ENCODE measurements at regions not wholly inside any gene's neighbourhood (a gene's known extent, or its start where the extent isn't known, plus 50 kb on each side); places are given as distances from the start of the nearest gene placed in this dataset.

- intact Hi-C loops (cut with micrococcal nuclease; ENCODE audit: unreplicated experiment), result no loop called here
- Histone ChIP-seq H3K9me3 (ENCODE audit: control insufficient read depth, insufficient read depth, low read depth, low read length) (no peaks in the 10 kb centered on the region), H3K4me1 (ENCODE audit: control insufficient read depth, insufficient read depth, low read length) (no peaks in the 10 kb centered on the region), H3K36me3 (ENCODE audit: control insufficient read depth, insufficient read depth, low read length) (no peaks in the 10 kb centered on the region), H3K27me3 (ENCODE audit: control insufficient read depth, insufficient read depth, low read length) (peaks cover 5% of the 10 kb centered on the region), H3K27ac (ENCODE audit: low read length) (no peak overlapping the region), H3K4me3 (ENCODE audit: low read depth in 2 of 2, low read length in 2 of 2) (no peak overlapping the region)
- no TSS peak for BruUV-seq (replicated peaks)
- CTCF ChIA-PET, result no interaction called here
- DNase-seq (ENCODE audit: low read depth, low spot score), result no peak
- TF ChIP-seq TCF7L2 (IDR thresholded peaks at IDR 0.05; ENCODE audit: low read depth, low read length) (no peak), CTCF (IDR thresholded peaks at IDR 0.05) (no peak), SIN3A (IDR thresholded peaks at IDR 0.05; ENCODE audit: borderline replicate concordance, insufficient read depth, low read depth, low read length) (no peak), REST (IDR thresholded peaks at IDR 0.05; ENCODE audit: insufficient read depth in 1 of 2, low read depth in 2 of 2, low read length in 1 of 2) (no peak), POLR2AphosphoS5 (IDR thresholded peaks at IDR 0.05; ENCODE audit: low read depth, low read length) (no peak)
- in situ Hi-C loops (cut with HindIII; ENCODE audit: low pct_unique_long_range_greater_than_20kb, low sequenced_read_pairs), result no loop called here
- no peak for ATAC-seq
- POLR2A ChIA-PET, result no interaction called here
These were observed 146.9 kb upstream of the C1orf174 start for GRCh38 chr1:4046836-4047461.

GRCh38 chr1:4047666-4048065, 147.6 kb upstream of the C1orf174 start:
- TF ChIP-seq TCF7L2 (IDR thresholded peaks at IDR 0.05; ENCODE audit: low read depth, low read length) (no peak), CTCF (IDR thresholded peaks at IDR 0.05) (no peak), REST (IDR thresholded peaks at IDR 0.05; ENCODE audit: insufficient read depth in 1 of 2, low read depth in 2 of 2, low read length in 1 of 2) (no peak), POLR2AphosphoS5 (IDR thresholded peaks at IDR 0.05; ENCODE audit: low read depth, low read length) (no peak), SIN3A (IDR thresholded peaks at IDR 0.05; ENCODE audit: borderline replicate concordance, insufficient read depth, low read depth, low read length) (no peak)
- H3K9me3 ChIP-seq (ENCODE audit: control insufficient read depth, insufficient read depth, low read depth, low read length), result no peaks in the 10 kb centered on the region
- intact Hi-C loops (cut with micrococcal nuclease; ENCODE audit: unreplicated experiment), result no loop called here
- ChIA-PET CTCF (no interaction called here), POLR2A (no interaction called here)
- no peaks in the 10 kb centered on the region for H3K36me3 ChIP-seq (ENCODE audit: control insufficient read depth, insufficient read depth, low read length)
- no peak overlapping the region for H3K27ac ChIP-seq (ENCODE audit: low read length)
- in situ Hi-C loops (cut with HindIII; ENCODE audit: low pct_unique_long_range_greater_than_20kb, low sequenced_read_pairs), result no loop called here
- H3K4me1 ChIP-seq (ENCODE audit: control insufficient read depth, insufficient read depth, low read length), result no peaks in the 10 kb centered on the region
- peaks cover 5% of the 10 kb centered on the region for H3K27me3 ChIP-seq (ENCODE audit: control insufficient read depth, insufficient read depth, low read length)
- DNase-seq (ENCODE audit: low read depth, low spot score) (no peak), ATAC-seq (no peak)
- no TSS peak for BruUV-seq (replicated peaks)
- no peak overlapping the region for H3K4me3 ChIP-seq (ENCODE audit: low read depth in 2 of 2, low read length in 2 of 2)

All from Panc1 (cell line).